ENCODE measurements at regions not wholly inside any gene's neighbourhood (a gene's known extent, or its start where the extent isn't known, plus 50 kb on each side); places are given as distances from the start of the nearest gene placed in this dataset.

GRCh38 chr6:164661716-164662115 is 647.7 kb downstream of the C6orf118 start:
- no peak overlapping the region for H3K27ac ChIP-seq
- DNase-seq = no peak
- no peaks in the 10 kb centered on the region for H3K36me3 ChIP-seq
- WGBS (ENCODE audit: insufficient coverage, low coverage, low lambda C conversion rate, missing lambda C conversion rate) = 32% methylated on average over 3 of the region's 3 CpGs
- no peak for TF ChIP-seq POLR2A (IDR thresholded peaks at IDR 0.05)
- TF ChIP-seq CTCF (IDR thresholded peaks at IDR 0.05) = no peak
- H3K4me3 ChIP-seq = no peak overlapping the region
- no peak for ATAC-seq
- H3K4me1 ChIP-seq = no peaks in the 10 kb centered on the region
- no peaks in the 10 kb centered on the region for H3K27me3 ChIP-seq
- H3K9me3 ChIP-seq = no peaks in the 10 kb centered on the region
- intact Hi-C loops (cut with DNase I) = no loop called here

GRCh38 chr6:164660781-164661180 is 648.6 kb downstream of the C6orf118 start:
- Histone ChIP-seq H3K4me1 (no peaks in the 10 kb centered on the region), H3K36me3 (no peaks in the 10 kb centered on the region), H3K4me3 (no peak overlapping the region), H3K27ac (no peak overlapping the region), H3K9me3 (no peaks in the 10 kb centered on the region), H3K27me3 (no peaks in the 10 kb centered on the region)
- intact Hi-C loops (cut with DNase I) = no loop called here
- DNase-seq (no peak), ATAC-seq (no peak)
- WGBS (ENCODE audit: insufficient coverage, low coverage, low lambda C conversion rate, missing lambda C conversion rate) = 53% methylated on average over 1 of the region's 1 CpG
- TF ChIP-seq POLR2A (IDR thresholded peaks at IDR 0.05) = no peak

- no peak overlapping the region for H3K27ac ChIP-seq
- H3K4me3 ChIP-seq = no peak overlapping the region
- no peaks in the 10 kb centered on the region for H3K27me3 ChIP-seq
- 35% methylated on average over 4 of the region's 4 CpGs for WGBS (ENCODE audit: insufficient coverage, low coverage, low lambda C conversion rate, missing lambda C conversion rate)
- intact Hi-C loops (cut with DNase I) = no loop called here
- no peaks in the 10 kb centered on the region for H3K9me3 ChIP-seq
- no peaks in the 10 kb centered on the region for H3K36me3 ChIP-seq
- ATAC-seq = peak in 1 of 4 donors; percentile 50
- H3K4me1 ChIP-seq = no peaks in the 10 kb centered on the region
- no peak for DNase-seq
- TF ChIP-seq POLR2A (IDR thresholded peaks at IDR 0.05) (no peak), CTCF (IDR thresholded peaks at IDR 0.05) (no peak)
Observed at GRCh38 chr6:164640956-164641355, 668.4 kb downstream of the C6orf118 start.

GRCh38 chr6:164628302-164628931 is 681.0 kb downstream of the C6orf118 start:
- no peaks in the 10 kb centered on the region for H3K9me3 ChIP-seq
- intact Hi-C loops (cut with DNase I) = no loop called here
- WGBS (ENCODE audit: insufficient coverage, low coverage, low lambda C conversion rate, missing lambda C conversion rate) = 83% methylated on average over 2 of the region's 2 CpGs
- ATAC-seq (no peak), DNase-seq (no peak)
- TF ChIP-seq CTCF (IDR thresholded peaks at IDR 0.05) (no peak), POLR2A (IDR thresholded peaks at IDR 0.05) (no peak)
- H3K27ac ChIP-seq = no peak overlapping the region
- H3K4me3 ChIP-seq = no peak overlapping the region
- no peaks in the 10 kb centered on the region for H3K4me1 ChIP-seq
- no peaks in the 10 kb centered on the region for H3K36me3 ChIP-seq
- H3K27me3 ChIP-seq = no peaks in the 10 kb centered on the region

- Histone ChIP-seq H3K9me3 (no peaks in the 10 kb centered on the region), H3K27me3 (no peaks in the 10 kb centered on the region), H3K27ac (no peak overlapping the region), H3K36me3 (no peaks in the 10 kb centered on the region), H3K4me3 (no peak overlapping the region), H3K4me1 (no peaks in the 10 kb centered on the region)
- TF ChIP-seq CTCF (IDR thresholded peaks at IDR 0.05) (no peak), POLR2A (IDR thresholded peaks at IDR 0.05) (no peak)
- ATAC-seq (no peak), DNase-seq (no peak)
- WGBS (ENCODE audit: insufficient coverage, low coverage, low lambda C conversion rate, missing lambda C conversion rate) = 31% methylated on average over 2 of the region's 2 CpGs
- intact Hi-C loops (cut with DNase I) = no loop called here
Observed at GRCh38 chr6:164616917-164617524, 692.4 kb downstream of the C6orf118 start.
